H1 (cell line): ENCODE measurements at regions not wholly inside any gene's neighbourhood (a gene's known extent, or its start where the extent isn't known, plus 50 kb on each side); places are given as distances from the start of the nearest gene placed in this dataset.

Experiments
- CHD2 ChIP-seq: IDR thresholded peaks from 2 replicates; pipeline ENCODE4 v1.6.1; 2012; ENCODE audit warnings: low read length, improper control_type of control experiment
- HDAC2 ChIP-seq, 2 experiments: fragments of 300-600 bp in 1 of 2; sonication (generic) in 1 of 2; IDR thresholded peaks; 2 replicates each; pipeline ENCODE4 v1.6.1; 2011 to 2012; ENCODE audit warnings: low read depth in 2 of 2, low read length in 2 of 2, mild to moderate bottlenecking in 2 of 2, moderate library complexity in 2 of 2, borderline replicate concordance in 1 of 2, inconsistent platforms in 1 of 2
- MAFK ChIP-seq: IDR thresholded peaks from 2 replicates; pipeline ENCODE4 v1.6.1; 2012; ENCODE audit warnings: low read depth, mild to moderate bottlenecking, improper control_type of control experiment, low read length
- PHF8 ChIP-seq: fragments of 200-600 bp; sonication (generic); conservative IDR thresholded peaks from 2 replicates; pipeline ENCODE4 v1.7.1; 2012; ENCODE audit warnings: low read depth, mild to moderate bottlenecking, inconsistent platforms, low read length, moderate library complexity
- TAF7 ChIP-seq: optimal IDR thresholded peaks from 2 replicates; pipeline ENCODE3; 2011; ENCODE audit warnings: low read depth, mild to moderate bottlenecking, inconsistent platforms, low read length, moderate library complexity, borderline replicate concordance
- TBP ChIP-seq: IDR thresholded peaks from 2 replicates; pipeline ENCODE4 v1.6.1; 2011; ENCODE audit warnings: low read depth, low read length, improper control_type of control experiment
- TF ChIP-seq, protein P1 (sequence below): fragments of 300-600 bp; sonication (generic); IDR thresholded peaks from 2 replicates; pipeline ENCODE4 v1.7.1; 2012; ENCODE audit warnings: low read length, moderate library complexity, mild to moderate bottlenecking, inconsistent platforms; ENCODE audit not compliant: insufficient replicate concordance
- TF ChIP-seq, protein P2 (sequence below), 3 experiments: IDR thresholded peaks; 1 replicate in 2 of 3; 2 replicates in 1 of 3; pipeline versions ENCODE4 v1.5.1 to v1.6.1; 2011; ENCODE audit warnings: low read length in 3 of 3, mild to moderate bottlenecking in 3 of 3, inconsistent platforms in 2 of 3, low read depth in 1 of 3, moderate library complexity in 1 of 3; ENCODE audit not compliant: insufficient read depth in 1 of 3; ENCODE audit errors: control extremely low read depth in 1 of 3

DNA sequence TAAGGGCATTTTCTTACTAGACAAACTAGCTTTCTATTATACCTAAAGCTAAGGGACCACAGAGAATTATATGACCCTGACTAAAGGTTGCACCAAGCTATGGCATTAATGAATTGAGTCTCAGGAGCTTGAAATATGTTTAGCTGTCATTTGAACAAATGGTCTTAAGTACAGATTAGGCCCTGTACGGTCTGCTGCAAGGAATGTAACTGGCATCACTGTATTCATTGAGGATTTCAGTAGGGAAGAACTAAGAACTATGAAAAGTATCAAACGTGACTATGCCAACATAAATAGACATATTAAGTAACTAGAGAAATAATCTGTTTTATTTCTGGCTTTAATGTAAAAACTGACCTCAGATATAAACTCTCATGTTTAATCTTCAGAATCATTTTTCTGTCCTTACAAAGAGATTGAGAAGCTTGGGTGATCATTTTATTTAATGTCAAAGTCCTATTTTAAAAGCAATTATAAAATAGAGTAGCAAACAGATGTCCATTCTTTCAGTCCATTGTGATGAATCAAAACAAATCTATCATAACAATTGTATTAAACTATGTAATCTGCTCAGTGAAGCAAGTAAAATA is 845.9 kb downstream of the MAT2B start (continued):
- TF ChIP-seq, protein P1, sequence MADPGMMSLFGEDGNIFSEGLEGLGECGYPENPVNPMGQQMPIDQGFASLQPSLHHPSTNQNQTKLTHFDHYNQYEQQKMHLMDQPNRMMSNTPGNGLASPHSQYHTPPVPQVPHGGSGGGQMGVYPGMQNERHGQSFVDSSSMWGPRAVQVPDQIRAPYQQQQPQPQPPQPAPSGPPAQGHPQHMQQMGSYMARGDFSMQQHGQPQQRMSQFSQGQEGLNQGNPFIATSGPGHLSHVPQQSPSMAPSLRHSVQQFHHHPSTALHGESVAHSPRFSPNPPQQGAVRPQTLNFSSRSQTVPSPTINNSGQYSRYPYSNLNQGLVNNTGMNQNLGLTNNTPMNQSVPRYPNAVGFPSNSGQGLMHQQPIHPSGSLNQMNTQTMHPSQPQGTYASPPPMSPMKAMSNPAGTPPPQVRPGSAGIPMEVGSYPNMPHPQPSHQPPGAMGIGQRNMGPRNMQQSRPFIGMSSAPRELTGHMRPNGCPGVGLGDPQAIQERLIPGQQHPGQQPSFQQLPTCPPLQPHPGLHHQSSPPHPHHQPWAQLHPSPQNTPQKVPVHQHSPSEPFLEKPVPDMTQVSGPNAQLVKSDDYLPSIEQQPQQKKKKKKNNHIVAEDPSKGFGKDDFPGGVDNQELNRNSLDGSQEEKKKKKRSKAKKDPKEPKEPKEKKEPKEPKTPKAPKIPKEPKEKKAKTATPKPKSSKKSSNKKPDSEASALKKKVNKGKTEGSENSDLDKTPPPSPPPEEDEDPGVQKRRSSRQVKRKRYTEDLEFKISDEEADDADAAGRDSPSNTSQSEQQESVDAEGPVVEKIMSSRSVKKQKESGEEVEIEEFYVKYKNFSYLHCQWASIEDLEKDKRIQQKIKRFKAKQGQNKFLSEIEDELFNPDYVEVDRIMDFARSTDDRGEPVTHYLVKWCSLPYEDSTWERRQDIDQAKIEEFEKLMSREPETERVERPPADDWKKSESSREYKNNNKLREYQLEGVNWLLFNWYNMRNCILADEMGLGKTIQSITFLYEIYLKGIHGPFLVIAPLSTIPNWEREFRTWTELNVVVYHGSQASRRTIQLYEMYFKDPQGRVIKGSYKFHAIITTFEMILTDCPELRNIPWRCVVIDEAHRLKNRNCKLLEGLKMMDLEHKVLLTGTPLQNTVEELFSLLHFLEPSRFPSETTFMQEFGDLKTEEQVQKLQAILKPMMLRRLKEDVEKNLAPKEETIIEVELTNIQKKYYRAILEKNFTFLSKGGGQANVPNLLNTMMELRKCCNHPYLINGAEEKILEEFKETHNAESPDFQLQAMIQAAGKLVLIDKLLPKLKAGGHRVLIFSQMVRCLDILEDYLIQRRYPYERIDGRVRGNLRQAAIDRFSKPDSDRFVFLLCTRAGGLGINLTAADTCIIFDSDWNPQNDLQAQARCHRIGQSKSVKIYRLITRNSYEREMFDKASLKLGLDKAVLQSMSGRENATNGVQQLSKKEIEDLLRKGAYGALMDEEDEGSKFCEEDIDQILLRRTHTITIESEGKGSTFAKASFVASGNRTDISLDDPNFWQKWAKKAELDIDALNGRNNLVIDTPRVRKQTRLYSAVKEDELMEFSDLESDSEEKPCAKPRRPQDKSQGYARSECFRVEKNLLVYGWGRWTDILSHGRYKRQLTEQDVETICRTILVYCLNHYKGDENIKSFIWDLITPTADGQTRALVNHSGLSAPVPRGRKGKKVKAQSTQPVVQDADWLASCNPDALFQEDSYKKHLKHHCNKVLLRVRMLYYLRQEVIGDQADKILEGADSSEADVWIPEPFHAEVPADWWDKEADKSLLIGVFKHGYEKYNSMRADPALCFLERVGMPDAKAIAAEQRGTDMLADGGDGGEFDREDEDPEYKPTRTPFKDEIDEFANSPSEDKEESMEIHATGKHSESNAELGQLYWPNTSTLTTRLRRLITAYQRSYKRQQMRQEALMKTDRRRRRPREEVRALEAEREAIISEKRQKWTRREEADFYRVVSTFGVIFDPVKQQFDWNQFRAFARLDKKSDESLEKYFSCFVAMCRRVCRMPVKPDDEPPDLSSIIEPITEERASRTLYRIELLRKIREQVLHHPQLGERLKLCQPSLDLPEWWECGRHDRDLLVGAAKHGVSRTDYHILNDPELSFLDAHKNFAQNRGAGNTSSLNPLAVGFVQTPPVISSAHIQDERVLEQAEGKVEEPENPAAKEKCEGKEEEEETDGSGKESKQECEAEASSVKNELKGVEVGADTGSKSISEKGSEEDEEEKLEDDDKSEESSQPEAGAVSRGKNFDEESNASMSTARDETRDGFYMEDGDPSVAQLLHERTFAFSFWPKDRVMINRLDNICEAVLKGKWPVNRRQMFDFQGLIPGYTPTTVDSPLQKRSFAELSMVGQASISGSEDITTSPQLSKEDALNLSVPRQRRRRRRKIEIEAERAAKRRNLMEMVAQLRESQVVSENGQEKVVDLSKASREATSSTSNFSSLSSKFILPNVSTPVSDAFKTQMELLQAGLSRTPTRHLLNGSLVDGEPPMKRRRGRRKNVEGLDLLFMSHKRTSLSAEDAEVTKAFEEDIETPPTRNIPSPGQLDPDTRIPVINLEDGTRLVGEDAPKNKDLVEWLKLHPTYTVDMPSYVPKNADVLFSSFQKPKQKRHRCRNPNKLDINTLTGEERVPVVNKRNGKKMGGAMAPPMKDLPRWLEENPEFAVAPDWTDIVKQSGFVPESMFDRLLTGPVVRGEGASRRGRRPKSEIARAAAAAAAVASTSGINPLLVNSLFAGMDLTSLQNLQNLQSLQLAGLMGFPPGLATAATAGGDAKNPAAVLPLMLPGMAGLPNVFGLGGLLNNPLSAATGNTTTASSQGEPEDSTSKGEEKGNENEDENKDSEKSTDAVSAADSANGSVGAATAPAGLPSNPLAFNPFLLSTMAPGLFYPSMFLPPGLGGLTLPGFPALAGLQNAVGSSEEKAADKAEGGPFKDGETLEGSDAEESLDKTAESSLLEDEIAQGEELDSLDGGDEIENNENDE = no peak
- TF ChIP-seq TBP (no peak), PHF8 (no peak), TAF7 (no peak), MAFK (no peak), HDAC2 (IDR thresholded peaks at IDR 0.05; ENCODE audit: borderline replicate concordance in 1 of 2, low read depth in 2 of 2, low read length in 2 of 2) (no peak), CHD2 (no peak)
- TF ChIP-seq, protein P2, sequence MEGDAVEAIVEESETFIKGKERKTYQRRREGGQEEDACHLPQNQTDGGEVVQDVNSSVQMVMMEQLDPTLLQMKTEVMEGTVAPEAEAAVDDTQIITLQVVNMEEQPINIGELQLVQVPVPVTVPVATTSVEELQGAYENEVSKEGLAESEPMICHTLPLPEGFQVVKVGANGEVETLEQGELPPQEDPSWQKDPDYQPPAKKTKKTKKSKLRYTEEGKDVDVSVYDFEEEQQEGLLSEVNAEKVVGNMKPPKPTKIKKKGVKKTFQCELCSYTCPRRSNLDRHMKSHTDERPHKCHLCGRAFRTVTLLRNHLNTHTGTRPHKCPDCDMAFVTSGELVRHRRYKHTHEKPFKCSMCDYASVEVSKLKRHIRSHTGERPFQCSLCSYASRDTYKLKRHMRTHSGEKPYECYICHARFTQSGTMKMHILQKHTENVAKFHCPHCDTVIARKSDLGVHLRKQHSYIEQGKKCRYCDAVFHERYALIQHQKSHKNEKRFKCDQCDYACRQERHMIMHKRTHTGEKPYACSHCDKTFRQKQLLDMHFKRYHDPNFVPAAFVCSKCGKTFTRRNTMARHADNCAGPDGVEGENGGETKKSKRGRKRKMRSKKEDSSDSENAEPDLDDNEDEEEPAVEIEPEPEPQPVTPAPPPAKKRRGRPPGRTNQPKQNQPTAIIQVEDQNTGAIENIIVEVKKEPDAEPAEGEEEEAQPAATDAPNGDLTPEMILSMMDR (IDR thresholded peaks at IDR 0.05; ENCODE audit: control extremely low read depth in 1 of 3, insufficient read depth in 1 of 3, low read depth in 1 of 3, low read length in 3 of 3) = no peak
